Neural cell (in vitro differentiated cells): ENCODE measurements at regions not wholly inside any gene's neighbourhood (a gene's known extent, or its start where the extent isn't known, plus 50 kb on each side); places are given as distances from the start of the nearest gene placed in this dataset.

Experiments
- CTCF ChIP-seq: fragments of 450-650 bp; IDR thresholded peaks from 2 replicates; pipeline ENCODE4 v1.5.1; 2014; ENCODE audit warnings: antibody characterized with exemption, mild to moderate bottlenecking, moderate library complexity; ENCODE audit not compliant: poor library complexity, severe bottlenecking
- EP300 ChIP-seq: fragments of 450-650 bp; conservative IDR thresholded peaks from 2 replicates; pipeline ENCODE4 v1.6.1; 2014; ENCODE audit warnings: antibody characterized with exemption, mild to moderate bottlenecking, moderate library complexity; ENCODE audit not compliant: poor library complexity, severe bottlenecking
- EZH2 ChIP-seq: fragments of 200-600, 300-800 bp; shearing (Covaris generic), sonication (generic); IDR thresholded peaks from 2 replicates; pipeline ENCODE4 v1.6.1; 2014; ENCODE audit warnings: antibody characterized with exemption, low read length, borderline replicate concordance, mild to moderate bottlenecking; ENCODE audit not compliant: insufficient read depth, poor library complexity, severe bottlenecking
- POLR2AphosphoS5 ChIP-seq: IDR thresholded peaks from 2 replicates; pipeline ENCODE4 v1.6.1; 2012

DNA sequence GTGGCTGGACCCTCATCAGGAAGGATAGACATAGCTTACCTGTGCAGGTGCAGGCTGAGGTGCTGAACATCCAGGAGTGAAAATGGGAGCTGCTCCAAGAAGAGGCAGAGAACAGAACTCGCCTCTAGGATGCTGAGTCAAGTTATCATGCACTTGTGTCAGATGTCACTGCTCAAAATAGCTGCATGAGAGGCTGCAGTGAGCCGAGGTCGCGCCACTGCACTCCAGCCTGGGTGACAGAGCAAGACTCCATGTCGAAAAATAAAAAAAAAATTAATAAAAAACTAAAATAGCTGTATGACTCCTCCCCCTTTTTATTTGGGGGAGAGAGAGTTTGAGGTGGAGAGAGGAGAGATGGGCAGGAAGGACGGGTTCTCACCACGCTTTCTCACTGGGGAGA lies 148.8 kb downstream of the FOXL1 start:
- TF ChIP-seq CTCF (no peak), POLR2AphosphoS5 (no peak), EP300 (no peak), EZH2 (no peak)
